Dermis blood vessel endothelial cell (primary cell): ENCODE measurements at regions not wholly inside any gene's neighbourhood (a gene's known extent, or its start where the extent isn't known, plus 50 kb on each side); places are given as distances from the start of the nearest gene placed in this dataset.
"Not testable (repeated sequence)": the region's sequence is repeated elsewhere in the genome, so short reads cannot be mapped to it uniquely, and the experiment has no call there.

Experiments used
- DNase-seq: peaks from one replicate; pipeline ENCODE4 v3.0.0; 2010

- DNase-seq = no peak
Measured at GRCh38 chr6:168960551-168961263, 292.9 kb downstream of the THBS2 start.

GRCh38 chr6:168959696-168960095, 293.9 kb downstream of the THBS2 start:
- DNase-seq = no peak

- DNase-seq = peak; percentile 58
Measured at GRCh38 chr6:168956884-168957730, 296.5 kb downstream of the THBS2 start.

- no peak for DNase-seq
Measured at GRCh38 chr6:168956141-168956838, 297.4 kb downstream of the THBS2 start.

GRCh38 chr6:168953461-168953860, 300.2 kb downstream of the THBS2 start:
- DNase-seq = no peak

GRCh38 chr6:168951217-168951616, 302.4 kb downstream of the THBS2 start:
- no peak for DNase-seq

GRCh38 chr6:168950858-168951214, 302.8 kb downstream of the THBS2 start:
- no peak for DNase-seq

GRCh38 chr6:168949981-168950857, 303.4 kb downstream of the THBS2 start:
- no peak for DNase-seq

- DNase-seq = no peak
Measured at GRCh38 chr6:168948990-168949531, 304.6 kb downstream of the THBS2 start.

- no peak for DNase-seq
Measured at GRCh38 chr6:168948002-168948401, 305.6 kb downstream of the THBS2 start.

GRCh38 chr6:168943231-168943905, 310.3 kb downstream of the THBS2 start:
- DNase-seq = no peak

GRCh38 chr6:168942646-168943045, 311.0 kb downstream of the THBS2 start:
- no peak for DNase-seq

- no peak for DNase-seq
Measured at GRCh38 chr6:168941036-168941435, 312.6 kb downstream of the THBS2 start.

GRCh38 chr6:168939796-168940195, 313.9 kb downstream of the THBS2 start:
- DNase-seq = no peak

GRCh38 chr6:168939041-168939440, 314.6 kb downstream of the THBS2 start:
- no peak for DNase-seq

GRCh38 chr6:168938546-168938945, 315.1 kb downstream of the THBS2 start:
- no peak for DNase-seq

GRCh38 chr6:168937054-168937453, 316.6 kb downstream of the THBS2 start:
- DNase-seq = no peak

- no peak for DNase-seq
Measured at GRCh38 chr6:168935628-168936010, 318.0 kb downstream of the THBS2 start.

GRCh38 chr6:168934660-168935627, 318.7 kb downstream of the THBS2 start:
- no peak for DNase-seq

- not testable (repeated sequence) for DNase-seq
Measured at GRCh38 chr6:168932171-168932570, 321.5 kb downstream of the THBS2 start.
